HCT116 (cell line): ENCODE measurements at regions not wholly inside any gene's neighbourhood (a gene's known extent, or its start where the extent isn't known, plus 50 kb on each side); places are given as distances from the start of the nearest gene placed in this dataset.

ENCODE experiments used
- CTCF ChIP-seq, 3 experiments: fragments of 200-600 bp in 1 of 3; sonication (generic) in 1 of 3; IDR thresholded peaks in 2 of 3; conservative IDR thresholded peaks in 1 of 3; 2 replicates each; pipeline ENCODE4 v1.5.1; 2012 to 2017; ENCODE audit warnings: low read depth in 2 of 3, low read length in 2 of 3, antibody characterized with exemption in 1 of 3, borderline replicate concordance in 1 of 3, control low read depth in 1 of 3, mild to moderate bottlenecking in 1 of 3, mixed read lengths in 1 of 3, mixed run types in 1 of 3, moderate library complexity in 1 of 3; ENCODE audit not compliant: insufficient read depth in 1 of 3
- EZH2 ChIP-seq: fragments of 200-600 bp; sonication (generic); IDR thresholded peaks from 2 replicates; pipeline ENCODE4 v1.6.1; 2017; ENCODE audit warnings: antibody characterized with exemption, mixed run types
- FOSL1 ChIP-seq: IDR thresholded peaks from 2 replicates; pipeline ENCODE4 v1.6.1; 2012; ENCODE audit warnings: low read depth
- POLR2A ChIP-seq: IDR thresholded peaks from 2 replicates; pipeline ENCODE4 v1.7.0; 2011; ENCODE audit warnings: borderline replicate concordance; ENCODE audit not compliant: insufficient read depth, insufficient read length; ENCODE audit errors: extremely low read depth
- POLR2AphosphoS5 ChIP-seq: IDR thresholded peaks from 2 replicates; pipeline ENCODE4 v1.6.1; 2011; ENCODE audit warnings: mild to moderate bottlenecking, low read depth, low read length, moderate library complexity
- RAD21 ChIP-seq: IDR thresholded peaks from 2 replicates; pipeline ENCODE4 v1.6.1; 2012; ENCODE audit warnings: low read depth, mild to moderate bottlenecking
- REST ChIP-seq: IDR thresholded peaks from 2 replicates; pipeline ENCODE4 v1.6.1; 2012; ENCODE audit warnings: low read depth
- ZBTB33 ChIP-seq: IDR thresholded peaks from 2 replicates; pipeline ENCODE4 v1.6.1; 2011; ENCODE audit warnings: mild to moderate bottlenecking, low read length, moderate library complexity; ENCODE audit not compliant: insufficient replicate concordance; ENCODE audit errors: extremely low read depth

- no peak for TF ChIP-seq CTCF (IDR thresholded peaks at IDR 0.05 in 2 of 3, conservative IDR thresholded peaks at IDR 0.05 in 1 of 3; ENCODE audit: borderline replicate concordance in 1 of 3, insufficient read depth in 1 of 3, low read depth in 2 of 3, low read length in 2 of 3)
- TF ChIP-seq POLR2A: no peak
- TF ChIP-seq EZH2: no peak
- TF ChIP-seq FOSL1: no peak
- TF ChIP-seq ZBTB33: no peak
- no peak for TF ChIP-seq REST
- TF ChIP-seq RAD21: no peak
- TF ChIP-seq POLR2AphosphoS5: no peak
Measured at GRCh38 chr7:69402696-69403095, 195.6 kb upstream of the AUTS2 start.
